Stomach (tissue), 8 donors: ENCODE measurements at regions not wholly inside any gene's neighbourhood (a gene's known extent, or its start where the extent isn't known, plus 50 kb on each side); places are given as distances from the start of the nearest gene placed in this dataset.

ENCODE experiments used
- DNase-seq, 2 donors: peaks; one replicate each; pipeline versions ENCODE4 v3.0.0 to v3.0.0-alpha.2; 2013 to 2019
- H3K27ac ChIP-seq, 5 donors: fragments of 200-600 bp in 4 of 5; sonication (generic) in 4 of 5; one replicate each; pipeline ENCODE4 v1.5.1; 2013 to 2019; ENCODE audit warnings: mild to moderate bottlenecking in 1 of 5, moderate library complexity in 1 of 5
- H3K27me3 ChIP-seq, 3 donors: fragments of 200-600 bp; sonication (generic); one replicate each; pipeline ENCODE4 v1.5.1; 2017 to 2019; ENCODE audit warnings: mixed run types in 1 of 3
- H3K36me3 ChIP-seq, 4 donors: fragments of 200-600 bp; sonication (generic); 1 replicate in 3 of 4; 2 replicates in 1 of 4; pipeline ENCODE4 v1.5.1; 2016 to 2019
- H3K4me1 ChIP-seq, 4 donors: fragments of 200-600 bp; sonication (generic); one replicate each; pipeline ENCODE4 v1.5.1; 2016 to 2019
- H3K4me3 ChIP-seq, 4 donors: fragments of 200-600 bp; sonication (generic) in 3 of 4; one replicate each; pipeline ENCODE4 v1.5.1; 2016 to 2019; ENCODE audit warnings: mild to moderate bottlenecking in 1 of 4
- H3K9me3 ChIP-seq, 4 donors: fragments of 200-600 bp; sonication (generic); one replicate each; pipeline ENCODE4 v1.5.1; 2016 to 2019
- EP300 ChIP-seq: sonication (generic); formaldehyde crosslinking; IDR thresholded peaks from one replicate; pipeline ENCODE4 v1.6.1; 2017; ENCODE audit warnings: antibody characterized with exemption
- POLR2A ChIP-seq, 4 donors: fragments of 450-650 bp; IDR thresholded peaks; one replicate each; pipeline ENCODE4 v1.6.1; 2016; ENCODE audit warnings: antibody characterized with exemption in 4 of 4, control low read depth in 2 of 4, mild to moderate bottlenecking in 1 of 4, moderate library complexity in 1 of 4
- POLR2AphosphoS5 ChIP-seq, 3 donors: sonication (generic); formaldehyde crosslinking; IDR thresholded peaks; one replicate each; pipeline ENCODE4 v1.6.1; 2016; ENCODE audit warnings: antibody characterized with exemption in 3 of 3
- WGBS, 5 donors: extraction: QIAGEN DNeasy Blood & Tissue Kit in 3 of 5; methylation state at CpG; one replicate each; pipeline versions ENCODE4 v1.1.5 to v1.1.7; 2013 to 2018; 5-methylcytosine and 5-hydroxymethylcytosine counted together
- intact Hi-C: fragments of 100-400 bp; cut with DNase I; formaldehyde crosslinking; loops from one replicate; pipeline ENCODE4 v1.15.1; 2023; ENCODE audit warnings: low total_unique reads
- TF ChIP-seq, protein P1 (sequence below), 7 experiments: fragments of 450-650 bp in 4 of 7; fragments of 200-600 bp in 3 of 7; sonication (generic) in 3 of 7; IDR thresholded peaks; one replicate each; pipeline ENCODE4 v1.5.1; 2016 to 2019; ENCODE audit warnings: antibody characterized with exemption in 7 of 7, control low read depth in 2 of 7, mild to moderate bottlenecking in 1 of 7
- donor health status: healthy with polysubstance abuse.
- donor health status: Bipolar disorder and iron deficiency.
- donor health status: healthy.

- no peak for DNase-seq
- WGBS, 5 donors, result 19 to 32% (median 25%) methylated on average over 3 of the region's 3 CpGs
- Histone ChIP-seq H3K9me3 (no peaks in the 10 kb centered on the region), H3K4me1 (no peaks in the 10 kb centered on the region), H3K4me3 (no peak overlapping the region), H3K36me3 (no peaks in the 10 kb centered on the region), H3K27me3 (no peaks in the 10 kb centered on the region), H3K27ac (no peak overlapping the region)
- TF ChIP-seq POLR2AphosphoS5 (IDR thresholded peaks at IDR 0.05), result no peak
- no peak for TF ChIP-seq POLR2A (IDR thresholded peaks at IDR 0.05)
- TF ChIP-seq, protein P1, sequence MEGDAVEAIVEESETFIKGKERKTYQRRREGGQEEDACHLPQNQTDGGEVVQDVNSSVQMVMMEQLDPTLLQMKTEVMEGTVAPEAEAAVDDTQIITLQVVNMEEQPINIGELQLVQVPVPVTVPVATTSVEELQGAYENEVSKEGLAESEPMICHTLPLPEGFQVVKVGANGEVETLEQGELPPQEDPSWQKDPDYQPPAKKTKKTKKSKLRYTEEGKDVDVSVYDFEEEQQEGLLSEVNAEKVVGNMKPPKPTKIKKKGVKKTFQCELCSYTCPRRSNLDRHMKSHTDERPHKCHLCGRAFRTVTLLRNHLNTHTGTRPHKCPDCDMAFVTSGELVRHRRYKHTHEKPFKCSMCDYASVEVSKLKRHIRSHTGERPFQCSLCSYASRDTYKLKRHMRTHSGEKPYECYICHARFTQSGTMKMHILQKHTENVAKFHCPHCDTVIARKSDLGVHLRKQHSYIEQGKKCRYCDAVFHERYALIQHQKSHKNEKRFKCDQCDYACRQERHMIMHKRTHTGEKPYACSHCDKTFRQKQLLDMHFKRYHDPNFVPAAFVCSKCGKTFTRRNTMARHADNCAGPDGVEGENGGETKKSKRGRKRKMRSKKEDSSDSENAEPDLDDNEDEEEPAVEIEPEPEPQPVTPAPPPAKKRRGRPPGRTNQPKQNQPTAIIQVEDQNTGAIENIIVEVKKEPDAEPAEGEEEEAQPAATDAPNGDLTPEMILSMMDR (IDR thresholded peaks at IDR 0.05), result no peak
- no peak for TF ChIP-seq EP300
- intact Hi-C loops, result no loop called here
Measured at GRCh38 chr2:117551858-117552257, 262.6 kb upstream of the DDX18 start.

DNA sequence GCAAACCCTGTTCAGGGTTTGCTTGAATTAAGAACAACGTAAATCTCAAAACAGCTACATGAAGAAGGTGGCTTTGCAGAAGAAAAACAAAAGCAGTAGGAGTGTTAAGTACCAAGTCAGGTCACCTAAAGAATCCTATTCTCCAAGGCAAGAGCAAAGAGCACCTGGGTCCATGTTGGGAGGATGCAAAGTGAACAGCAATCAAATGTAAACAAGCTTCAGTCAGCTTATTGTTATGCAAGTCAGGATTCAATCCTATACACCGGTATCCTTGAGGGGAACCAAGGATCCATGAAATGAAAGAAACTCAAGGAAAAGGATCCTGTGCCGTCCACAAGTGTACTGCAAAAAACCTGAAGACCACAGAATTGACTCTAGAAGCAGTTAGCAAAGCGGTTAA lies 261.0 kb upstream of the DDX18 start:
- no peaks in the 10 kb centered on the region for H3K9me3 ChIP-seq
- no peaks in the 10 kb centered on the region for H3K27me3 ChIP-seq
- no peaks in the 10 kb centered on the region for H3K4me1 ChIP-seq
- no peak overlapping the region for H3K4me3 ChIP-seq
- WGBS, 5 donors, result 61 to 72% (median 67%) methylated on average over 4 of the region's 4 CpGs
- H3K27ac ChIP-seq, result no peak overlapping the region
- DNase-seq, result no peak
- intact Hi-C loops, result no loop called here
- no peaks in the 10 kb centered on the region for H3K36me3 ChIP-seq
- TF ChIP-seq POLR2A (IDR thresholded peaks at IDR 0.05) (no peak), EP300 (no peak), POLR2AphosphoS5 (IDR thresholded peaks at IDR 0.05) (no peak)
- TF ChIP-seq, protein P1 (IDR thresholded peaks at IDR 0.05), result no peak

GRCh38 chr2:117555965-117556364 lies 258.5 kb upstream of the DDX18 start:
- no peaks in the 10 kb centered on the region for H3K27me3 ChIP-seq
- no peak overlapping the region for H3K27ac ChIP-seq
- WGBS, 5 donors, result 79 to 88% (median 81%) methylated on average over 5 of the region's 5 CpGs
- no peaks in the 10 kb centered on the region for H3K4me1 ChIP-seq
- intact Hi-C loops, result no loop called here
- H3K36me3 ChIP-seq, result no peaks in the 10 kb centered on the region
- no peaks in the 10 kb centered on the region for H3K9me3 ChIP-seq
- no peak for DNase-seq
- H3K4me3 ChIP-seq, result no peak overlapping the region
- no peak for TF ChIP-seq POLR2A (IDR thresholded peaks at IDR 0.05)
- TF ChIP-seq EP300, result no peak
- TF ChIP-seq, protein P1 (IDR thresholded peaks at IDR 0.05), result no peak
- TF ChIP-seq POLR2AphosphoS5 (IDR thresholded peaks at IDR 0.05), result no peak

DNA sequence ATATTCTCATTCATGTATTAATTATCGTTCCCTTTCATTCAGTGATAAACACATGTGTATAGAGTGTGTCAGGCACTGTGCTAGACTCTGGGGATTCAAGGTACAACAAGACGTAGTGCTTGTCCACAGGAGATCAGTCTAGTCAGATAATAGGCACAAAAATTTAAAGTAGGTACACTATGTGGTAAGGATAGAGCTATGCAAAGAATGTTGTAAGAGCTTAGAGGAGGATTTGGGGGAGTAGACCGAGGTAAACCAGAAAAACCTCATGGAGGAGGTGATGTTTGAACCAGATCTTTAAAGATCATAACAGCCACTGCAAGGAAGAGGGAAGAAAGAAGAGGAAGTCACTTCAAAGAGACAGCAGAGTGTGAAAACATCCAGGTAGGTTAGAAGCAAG lies 256.9 kb upstream of the DDX18 start:
- no peaks in the 10 kb centered on the region for H3K9me3 ChIP-seq
- no peaks in the 10 kb centered on the region for H3K36me3 ChIP-seq
- 81 to 91% (median 84%) methylated on average over 3 of the region's 3 CpGs for WGBS, 5 donors

More for the DNA sequence above, 256.9 kb upstream of the DDX18 start:
- TF ChIP-seq POLR2A (IDR thresholded peaks at IDR 0.05) (no peak), POLR2AphosphoS5 (IDR thresholded peaks at IDR 0.05) (no peak), EP300 (no peak)
- TF ChIP-seq, protein P1 (IDR thresholded peaks at IDR 0.05), result no peak
- intact Hi-C loops, result no loop called here
- no peaks in the 10 kb centered on the region for H3K27me3 ChIP-seq
- H3K27ac ChIP-seq, result no peak overlapping the region
- H3K4me3 ChIP-seq, result no peak overlapping the region
- no peak for DNase-seq
- no peaks in the 10 kb centered on the region for H3K4me1 ChIP-seq
